HCT116 (cell line): ENCODE measurements at regions not wholly inside any gene's neighbourhood (a gene's known extent, or its start where the extent isn't known, plus 50 kb on each side); places are given as distances from the start of the nearest gene placed in this dataset.

Experiments
- EZH2 ChIP-seq: fragments of 200-600 bp; sonication (generic); IDR thresholded peaks from 2 replicates; pipeline ENCODE4 v1.6.1; 2017; ENCODE audit warnings: antibody characterized with exemption, mixed run types
- POLR2A ChIP-seq: IDR thresholded peaks from 2 replicates; pipeline ENCODE4 v1.7.0; 2011; ENCODE audit warnings: borderline replicate concordance; ENCODE audit not compliant: insufficient read depth, insufficient read length; ENCODE audit errors: extremely low read depth
- RAD21 ChIP-seq: IDR thresholded peaks from 2 replicates; pipeline ENCODE4 v1.6.1; 2012; ENCODE audit warnings: low read depth, mild to moderate bottlenecking
- TCF7L2 ChIP-seq: IDR thresholded peaks from 2 replicates; pipeline ENCODE4 v1.7.0; 2011; ENCODE audit warnings: borderline replicate concordance, inconsistent platforms; ENCODE audit not compliant: insufficient read depth, insufficient read length; ENCODE audit errors: extremely low read depth
- ZNF274 ChIP-seq: fragments of 200-500 bp; sonication (Bioruptor generic); IDR thresholded peaks from 2 replicates; pipeline ENCODE4 v1.6.1; 2014; ENCODE audit warnings: mild to moderate bottlenecking, low read depth, low read length, inconsistent platforms

DNA sequence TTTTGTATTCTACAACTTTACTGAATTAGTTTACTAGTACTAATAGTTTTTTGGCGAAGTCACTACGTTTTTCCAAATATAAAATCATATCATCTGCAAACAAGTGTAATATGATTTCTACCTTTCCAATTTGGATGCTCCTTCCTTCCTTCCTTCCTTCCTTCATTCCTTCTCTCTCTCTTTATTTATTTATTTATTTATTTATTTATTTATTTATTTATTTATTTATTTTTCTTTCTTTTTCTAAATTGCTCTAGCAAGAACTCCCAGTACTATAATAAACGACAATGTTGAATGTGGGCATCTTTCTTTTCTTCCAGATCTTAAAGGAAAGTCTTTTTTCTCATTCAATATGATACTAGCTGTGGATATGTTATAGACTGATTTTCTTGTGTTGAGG lies 656.0 kb upstream of the LUZP2 start:
- TF ChIP-seq RAD21 (no peak), POLR2A (no peak), ZNF274 (no peak), EZH2 (no peak), TCF7L2 (no peak)
